Endothelial cell (in vitro differentiated cells): ENCODE measurements at regions not wholly inside any gene's neighbourhood (a gene's known extent, or its start where the extent isn't known, plus 50 kb on each side); places are given as distances from the start of the nearest gene placed in this dataset.

Experiments used
- DNase-seq: peaks from one replicate; pipeline ENCODE4 v3.0.0; 2021; ENCODE audit warnings: low spot score
- H3K27ac Mint-ChIP-seq: one replicate; pipeline ENCODE4 v1.8.0; 2021; ENCODE audit warnings: mixed read lengths, inconsistent platforms; ENCODE audit not compliant: unreplicated experiment
- H3K27me3 Mint-ChIP-seq: one replicate; pipeline ENCODE4 v1.8.0; 2021; ENCODE audit warnings: mild to moderate bottlenecking, moderate library complexity, mixed read lengths, inconsistent platforms; ENCODE audit not compliant: unreplicated experiment
- H3K36me3 Mint-ChIP-seq: one replicate; pipeline ENCODE4 v1.8.0; 2021; ENCODE audit warnings: mild to moderate bottlenecking, low read depth, mixed read lengths, inconsistent platforms; ENCODE audit not compliant: unreplicated experiment
- H3K4me1 Mint-ChIP-seq: one replicate; pipeline ENCODE4 v1.8.0; 2021; ENCODE audit warnings: mild to moderate bottlenecking, mixed read lengths, inconsistent platforms; ENCODE audit not compliant: unreplicated experiment
- H3K4me3 Mint-ChIP-seq: one replicate; pipeline ENCODE4 v1.8.0; 2021; ENCODE audit warnings: mild to moderate bottlenecking, mixed read lengths, inconsistent platforms; ENCODE audit not compliant: unreplicated experiment
- H3K9me3 Mint-ChIP-seq: one replicate; pipeline ENCODE4 v1.8.0; 2021; ENCODE audit warnings: mixed read lengths, inconsistent platforms; ENCODE audit not compliant: unreplicated experiment
- TF ChIP-seq, protein P1 (sequence below): fragments of 200-600 bp; sonication (generic); IDR thresholded peaks from one replicate; pipeline ENCODE4 v1.5.0; 2021; ENCODE audit warnings: antibody characterized with exemption; ENCODE audit not compliant: unreplicated experiment

- H3K27ac Mint-ChIP-seq = no peak overlapping the region
- H3K9me3 Mint-ChIP-seq = no peaks in the 10 kb centered on the region
- H3K27me3 Mint-ChIP-seq = no peaks in the 10 kb centered on the region
- TF ChIP-seq, protein P1, sequence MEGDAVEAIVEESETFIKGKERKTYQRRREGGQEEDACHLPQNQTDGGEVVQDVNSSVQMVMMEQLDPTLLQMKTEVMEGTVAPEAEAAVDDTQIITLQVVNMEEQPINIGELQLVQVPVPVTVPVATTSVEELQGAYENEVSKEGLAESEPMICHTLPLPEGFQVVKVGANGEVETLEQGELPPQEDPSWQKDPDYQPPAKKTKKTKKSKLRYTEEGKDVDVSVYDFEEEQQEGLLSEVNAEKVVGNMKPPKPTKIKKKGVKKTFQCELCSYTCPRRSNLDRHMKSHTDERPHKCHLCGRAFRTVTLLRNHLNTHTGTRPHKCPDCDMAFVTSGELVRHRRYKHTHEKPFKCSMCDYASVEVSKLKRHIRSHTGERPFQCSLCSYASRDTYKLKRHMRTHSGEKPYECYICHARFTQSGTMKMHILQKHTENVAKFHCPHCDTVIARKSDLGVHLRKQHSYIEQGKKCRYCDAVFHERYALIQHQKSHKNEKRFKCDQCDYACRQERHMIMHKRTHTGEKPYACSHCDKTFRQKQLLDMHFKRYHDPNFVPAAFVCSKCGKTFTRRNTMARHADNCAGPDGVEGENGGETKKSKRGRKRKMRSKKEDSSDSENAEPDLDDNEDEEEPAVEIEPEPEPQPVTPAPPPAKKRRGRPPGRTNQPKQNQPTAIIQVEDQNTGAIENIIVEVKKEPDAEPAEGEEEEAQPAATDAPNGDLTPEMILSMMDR = no peak
- no peak for DNase-seq
- H3K4me3 Mint-ChIP-seq = no peak overlapping the region
- no peaks in the 10 kb centered on the region for H3K36me3 Mint-ChIP-seq
- no peaks in the 10 kb centered on the region for H3K4me1 Mint-ChIP-seq
These were observed 180.1 kb downstream of the EN1 start for GRCh38 chr2:118667348-118667747.

GRCh38 chr2:118665784-118666529 is 181.5 kb downstream of the EN1 start:
- Mint-ChIP-seq H3K36me3 (no peaks in the 10 kb centered on the region), H3K9me3 (no peaks in the 10 kb centered on the region), H3K27me3 (no peaks in the 10 kb centered on the region), H3K27ac (no peak overlapping the region), H3K4me1 (no peaks in the 10 kb centered on the region), H3K4me3 (no peak overlapping the region)
- TF ChIP-seq, protein P1 = no peak
- DNase-seq = no peak

DNA sequence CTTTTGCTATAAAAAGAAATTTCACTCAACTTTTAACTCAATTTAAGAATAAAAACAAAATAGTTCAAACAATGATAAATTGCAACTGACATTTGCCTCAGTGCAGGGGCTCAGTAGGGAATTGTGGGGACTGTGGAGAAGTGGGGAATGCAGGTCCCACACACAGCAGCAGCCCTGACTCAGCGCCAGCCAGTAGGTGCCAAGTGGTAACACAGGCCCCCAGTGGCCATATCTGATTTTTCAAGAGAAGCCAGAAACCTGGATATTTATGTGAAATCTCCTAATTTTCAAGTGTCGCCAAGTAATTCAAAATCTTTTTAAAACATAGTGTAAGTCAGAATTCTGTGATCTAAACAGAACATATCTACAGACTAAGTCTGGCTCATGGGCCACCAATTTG is 186.3 kb downstream of the EN1 start:
- Mint-ChIP-seq H3K27me3 (no peaks in the 10 kb centered on the region), H3K4me1 (no peaks in the 10 kb centered on the region), H3K9me3 (no peaks in the 10 kb centered on the region), H3K27ac (no peak overlapping the region), H3K36me3 (no peaks in the 10 kb centered on the region), H3K4me3 (no peak overlapping the region)
- TF ChIP-seq, protein P1 = no peak
- no peak for DNase-seq

DNA sequence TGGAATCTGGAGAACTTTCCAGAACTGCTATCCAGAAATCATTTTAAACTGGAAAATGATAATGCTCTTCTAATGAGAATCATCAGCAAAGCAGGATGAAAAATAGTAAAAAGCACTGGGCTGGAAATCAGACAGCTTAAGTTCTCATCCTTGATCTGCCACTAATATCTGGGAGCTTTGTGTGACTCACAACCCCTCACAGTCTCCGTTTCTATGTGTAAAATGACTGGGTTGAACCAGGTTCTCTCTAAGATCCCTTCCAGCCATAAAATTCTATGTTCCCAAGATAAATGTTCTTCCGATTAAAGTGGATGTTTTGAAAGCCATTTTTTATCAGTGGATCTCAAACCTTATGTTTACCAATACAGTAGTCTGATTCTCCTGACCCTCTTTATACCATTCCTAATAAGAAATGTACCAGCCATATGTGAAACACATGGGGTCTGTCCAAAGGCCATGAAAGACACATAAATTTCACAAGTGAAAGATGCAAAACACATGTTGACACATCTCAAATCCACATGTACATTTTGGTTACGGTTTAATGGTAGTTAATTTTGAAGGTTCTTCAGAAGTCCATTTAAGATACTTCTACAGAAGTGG is 188.8 kb downstream of the EN1 start:
- Mint-ChIP-seq H3K4me3 (no peak overlapping the region), H3K36me3 (no peaks in the 10 kb centered on the region), H3K9me3 (no peaks in the 10 kb centered on the region), H3K27ac (no peak overlapping the region), H3K27me3 (peaks cover 1% of the 10 kb centered on the region), H3K4me1 (peaks cover 3% of the 10 kb centered on the region)
- no peak for DNase-seq
- TF ChIP-seq, protein P1 = no peak

- Mint-ChIP-seq H3K27me3 (peaks cover 1% of the 10 kb centered on the region), H3K27ac (no peak overlapping the region), H3K4me3 (no peak overlapping the region), H3K4me1 (peaks cover 3% of the 10 kb centered on the region), H3K36me3 (no peaks in the 10 kb centered on the region), H3K9me3 (no peaks in the 10 kb centered on the region)
- TF ChIP-seq, protein P1 = no peak
- DNase-seq = no peak
These were observed 190.0 kb downstream of the EN1 start for GRCh38 chr2:118657466-118657865.
